GM12873 (cell line): ENCODE measurements at regions not wholly inside any gene's neighbourhood (a gene's known extent, or its start where the extent isn't known, plus 50 kb on each side); places are given as distances from the start of the nearest gene placed in this dataset.

Experiments used
- TF ChIP-seq, protein P1 (sequence below): IDR thresholded peaks from 2 replicates; pipeline ENCODE4 v1.5.1; 2012; ENCODE audit warnings: low read depth, mild to moderate bottlenecking, moderate library complexity, low read length, control low read depth; ENCODE audit not compliant: insufficient read depth; ENCODE audit errors: missing control alignments

DNA sequence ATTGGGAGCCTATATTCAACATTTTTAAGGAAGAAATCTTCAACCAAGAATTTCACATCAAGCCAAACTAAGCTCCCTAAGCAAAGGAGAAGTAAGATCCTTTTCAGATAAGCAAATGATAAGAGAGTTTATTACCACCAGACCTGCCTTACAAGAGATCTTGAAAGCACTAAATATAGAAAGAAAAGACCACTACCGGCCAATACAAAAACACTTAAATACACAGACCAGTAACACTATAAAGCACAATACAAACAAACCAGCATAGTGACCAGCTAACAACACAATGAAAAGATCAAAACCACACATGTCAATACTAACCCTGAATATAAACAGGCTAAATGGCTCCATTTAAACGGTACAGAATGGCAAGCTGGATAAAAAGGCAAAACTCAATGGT, 165.4 kb downstream of the MRPL39 start:
- TF ChIP-seq, protein P1, sequence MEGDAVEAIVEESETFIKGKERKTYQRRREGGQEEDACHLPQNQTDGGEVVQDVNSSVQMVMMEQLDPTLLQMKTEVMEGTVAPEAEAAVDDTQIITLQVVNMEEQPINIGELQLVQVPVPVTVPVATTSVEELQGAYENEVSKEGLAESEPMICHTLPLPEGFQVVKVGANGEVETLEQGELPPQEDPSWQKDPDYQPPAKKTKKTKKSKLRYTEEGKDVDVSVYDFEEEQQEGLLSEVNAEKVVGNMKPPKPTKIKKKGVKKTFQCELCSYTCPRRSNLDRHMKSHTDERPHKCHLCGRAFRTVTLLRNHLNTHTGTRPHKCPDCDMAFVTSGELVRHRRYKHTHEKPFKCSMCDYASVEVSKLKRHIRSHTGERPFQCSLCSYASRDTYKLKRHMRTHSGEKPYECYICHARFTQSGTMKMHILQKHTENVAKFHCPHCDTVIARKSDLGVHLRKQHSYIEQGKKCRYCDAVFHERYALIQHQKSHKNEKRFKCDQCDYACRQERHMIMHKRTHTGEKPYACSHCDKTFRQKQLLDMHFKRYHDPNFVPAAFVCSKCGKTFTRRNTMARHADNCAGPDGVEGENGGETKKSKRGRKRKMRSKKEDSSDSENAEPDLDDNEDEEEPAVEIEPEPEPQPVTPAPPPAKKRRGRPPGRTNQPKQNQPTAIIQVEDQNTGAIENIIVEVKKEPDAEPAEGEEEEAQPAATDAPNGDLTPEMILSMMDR = no peak

DNA sequence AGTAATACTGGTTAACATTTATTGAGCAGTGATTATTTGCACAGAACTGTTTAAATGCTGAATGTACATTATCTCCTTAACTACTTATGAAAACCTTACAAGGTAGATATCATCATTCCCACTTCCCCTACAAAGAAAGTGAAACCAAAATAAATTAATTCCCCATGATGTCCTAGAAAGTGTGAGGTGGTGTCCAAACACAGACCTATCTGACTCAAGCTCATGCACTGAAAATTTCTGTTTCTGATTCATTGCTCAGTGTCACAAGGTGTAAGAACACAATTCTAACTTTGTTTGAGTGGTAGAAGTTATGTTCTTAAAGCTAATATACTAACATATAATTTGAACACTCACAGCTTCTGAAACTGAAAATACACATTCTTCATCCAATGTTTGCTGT, 178.7 kb downstream of the MRPL39 start:
- TF ChIP-seq, protein P1 = no peak

DNA sequence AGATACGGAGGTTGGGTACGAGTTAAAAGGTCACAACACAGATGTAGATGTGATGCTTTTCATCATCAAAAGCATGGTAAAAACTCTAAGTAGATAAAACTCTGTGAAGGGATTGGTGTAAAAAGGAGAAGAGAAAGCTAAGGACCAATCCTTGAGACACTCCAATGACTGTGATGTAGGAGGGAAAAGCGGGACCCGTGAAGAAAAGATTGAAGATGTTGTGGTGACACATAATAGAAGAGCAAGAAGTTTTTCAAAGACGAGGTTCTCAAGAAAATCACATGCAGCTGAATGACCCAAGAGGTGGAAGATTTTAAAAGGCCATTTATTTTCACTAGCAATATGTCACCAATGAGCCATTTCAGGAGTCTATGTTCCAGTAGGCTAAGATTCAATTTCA, 179.5 kb downstream of the MRPL39 start:
- TF ChIP-seq, protein P1 = no peak

DNA sequence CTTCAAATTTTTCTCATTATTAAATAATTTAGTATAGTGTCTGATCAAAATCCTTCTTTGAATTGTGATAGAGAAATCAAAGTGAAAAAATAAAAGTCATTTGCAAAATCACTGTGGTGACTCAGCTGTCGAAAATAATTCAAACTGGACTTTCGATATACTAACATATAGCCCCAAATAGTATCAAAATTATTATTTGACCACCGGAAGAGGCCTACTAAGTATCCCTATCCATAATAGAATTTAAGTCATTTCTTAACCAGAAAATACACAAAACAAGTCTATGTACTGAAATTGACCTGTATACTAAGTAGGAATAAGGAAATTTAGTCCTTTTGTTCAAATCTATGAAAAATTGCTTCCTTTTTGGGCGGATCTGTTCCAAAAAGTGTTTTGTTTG, 180.7 kb downstream of the MRPL39 start:
- TF ChIP-seq, protein P1 = no peak

GRCh38 chr21:25425156-25425555, 182.1 kb downstream of the MRPL39 start:
- TF ChIP-seq, protein P1 = no peak

- TF ChIP-seq, protein P1 = no peak
Observed at GRCh38 chr21:25424634-25425033, 182.6 kb downstream of the MRPL39 start.

DNA sequence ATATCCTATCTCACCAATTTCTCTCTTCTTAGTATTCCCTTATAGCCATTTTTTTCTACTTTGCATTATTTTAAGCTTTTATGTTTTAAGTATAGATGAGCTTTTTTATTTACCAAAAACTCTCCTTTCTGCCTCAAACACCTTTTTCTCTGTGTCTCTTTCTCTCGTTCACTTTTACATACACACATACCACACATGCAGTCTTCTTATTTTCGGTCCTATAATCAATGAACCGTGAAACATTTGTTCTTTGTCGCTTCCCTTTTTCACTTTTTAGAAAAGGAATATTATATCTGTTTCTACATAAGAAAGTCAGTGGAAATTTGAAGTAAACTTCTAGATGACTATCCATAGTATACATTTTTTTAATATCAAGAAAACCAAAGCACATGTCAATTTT, 183.2 kb downstream of the MRPL39 start:
- TF ChIP-seq, protein P1 = no peak
